ENCODE measurements at regions not wholly inside any gene's neighbourhood (a gene's known extent, or its start where the extent isn't known, plus 50 kb on each side); places are given as distances from the start of the nearest gene placed in this dataset.

DNA sequence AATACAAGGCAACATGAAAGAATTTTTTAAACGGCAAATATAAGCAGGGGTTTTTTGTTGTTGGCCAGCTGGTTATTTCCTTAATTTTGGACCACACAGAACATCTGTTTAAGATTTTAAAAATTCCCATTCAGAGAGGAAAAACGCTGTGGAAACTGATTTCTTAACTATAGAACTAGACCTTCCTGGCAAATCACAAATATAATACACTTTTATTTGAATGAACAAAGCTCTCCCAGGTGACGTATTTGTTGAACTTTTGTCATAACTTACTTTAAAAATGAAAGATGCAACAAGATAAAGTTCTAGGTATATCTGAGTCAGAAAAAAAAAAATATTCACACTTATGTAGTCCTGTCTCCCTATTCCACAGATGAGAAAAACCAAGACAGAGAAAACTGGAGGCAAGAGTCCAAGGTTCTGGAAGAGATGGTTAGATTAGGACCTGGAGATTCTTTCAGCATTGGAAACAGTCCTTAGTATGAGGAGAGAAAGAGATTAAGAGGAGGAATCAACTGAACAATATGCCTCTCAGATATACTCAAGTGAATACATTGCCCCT lies 269.1 kb downstream of the NEBL start:
- TF ChIP-seq, protein P1, sequence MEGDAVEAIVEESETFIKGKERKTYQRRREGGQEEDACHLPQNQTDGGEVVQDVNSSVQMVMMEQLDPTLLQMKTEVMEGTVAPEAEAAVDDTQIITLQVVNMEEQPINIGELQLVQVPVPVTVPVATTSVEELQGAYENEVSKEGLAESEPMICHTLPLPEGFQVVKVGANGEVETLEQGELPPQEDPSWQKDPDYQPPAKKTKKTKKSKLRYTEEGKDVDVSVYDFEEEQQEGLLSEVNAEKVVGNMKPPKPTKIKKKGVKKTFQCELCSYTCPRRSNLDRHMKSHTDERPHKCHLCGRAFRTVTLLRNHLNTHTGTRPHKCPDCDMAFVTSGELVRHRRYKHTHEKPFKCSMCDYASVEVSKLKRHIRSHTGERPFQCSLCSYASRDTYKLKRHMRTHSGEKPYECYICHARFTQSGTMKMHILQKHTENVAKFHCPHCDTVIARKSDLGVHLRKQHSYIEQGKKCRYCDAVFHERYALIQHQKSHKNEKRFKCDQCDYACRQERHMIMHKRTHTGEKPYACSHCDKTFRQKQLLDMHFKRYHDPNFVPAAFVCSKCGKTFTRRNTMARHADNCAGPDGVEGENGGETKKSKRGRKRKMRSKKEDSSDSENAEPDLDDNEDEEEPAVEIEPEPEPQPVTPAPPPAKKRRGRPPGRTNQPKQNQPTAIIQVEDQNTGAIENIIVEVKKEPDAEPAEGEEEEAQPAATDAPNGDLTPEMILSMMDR (conservative IDR thresholded peaks at IDR 0.05; ENCODE audit: low read length): no peak
- TF ChIP-seq EZH2phosphoT487 (IDR thresholded peaks at IDR 0.05; ENCODE audit: borderline replicate concordance, low read depth, low read length): no peak
